IMR-90 (cell line): ENCODE measurements at regions not wholly inside any gene's neighbourhood (a gene's known extent, or its start where the extent isn't known, plus 50 kb on each side); places are given as distances from the start of the nearest gene placed in this dataset.

Experiments
- ATAC-seq: fragments of 200-7000 bp; cut with Tn5 transposase; 2 replicates; pipeline ENCODE4 v1.9.1; 2020; ENCODE audit warnings: low read depth, mild to moderate bottlenecking, moderate library complexity
- BruUV-seq: library from RNA; stranded (reverse); fragments of 400-500 nt; replicated peaks from 2 replicates; lab custom pipeline; 2021; lab: Mats Ljungman, UMichigan
- CTCF ChIA-PET: fragments of 300-600 bp; formaldehyde crosslinking; extraction: SDS; loops from one replicate; lab custom pipeline; 2021; ENCODE audit warnings: antibody characterized with exemption; lab: Yijun Ruan, JAX
- POLR2A ChIA-PET: fragments of 300-600 bp; sonication (Branson Sonifier 250); formaldehyde crosslinking; loops from one replicate; lab custom pipeline; 2022; ENCODE audit warnings: antibody characterized with exemption; ENCODE audit not compliant: unreplicated experiment; lab: Charles Lee
- DNase-seq: peaks from one replicate; pipeline ENCODE4 v3.0.0; 2013
- H2AFZ ChIP-seq: replicated peaks from 2 replicates; pipeline ENCODE3; 2013; ENCODE audit warnings: low read length, mild to moderate bottlenecking; ENCODE audit not compliant: poor library complexity
- H2AK5ac ChIP-seq: 2 replicates; pipeline ENCODE4 v1.6.1; 2013; ENCODE audit warnings: low read depth, low read length, inconsistent platforms
- H2AK9ac ChIP-seq: replicated peaks from 2 replicates; pipeline ENCODE3; 2013; ENCODE audit warnings: mild to moderate bottlenecking, low read depth, low read length, moderate library complexity; ENCODE audit not compliant: poor library complexity
- H2BK120ac ChIP-seq: 2 replicates; pipeline ENCODE4 v1.6.1; 2013; ENCODE audit warnings: low read depth, low read length, inconsistent platforms
- H2BK15ac ChIP-seq: 3 replicates; pipeline ENCODE4 v1.6.1; 2013; ENCODE audit warnings: low read depth, low read length, inconsistent platforms
- H2BK20ac ChIP-seq: 2 replicates; pipeline ENCODE4 v1.6.1; 2013; ENCODE audit warnings: low read depth, mild to moderate bottlenecking, inconsistent platforms, low read length, moderate library complexity
- H2BK5ac ChIP-seq: 2 replicates; pipeline ENCODE4 v1.6.1; 2013; ENCODE audit warnings: mild to moderate bottlenecking, low read depth, low read length, inconsistent platforms; ENCODE audit not compliant: poor library complexity, severe bottlenecking
- H3K14ac ChIP-seq: replicated peaks from 2 replicates; pipeline ENCODE4 v1.6.1; 2013; ENCODE audit warnings: low read depth, low read length, inconsistent platforms
- H3K18ac ChIP-seq: 2 replicates; pipeline ENCODE4 v1.6.1; 2013; ENCODE audit warnings: low read depth, low read length, control low read depth
- H3K23ac ChIP-seq: 2 replicates; pipeline ENCODE4 v1.6.1; 2013; ENCODE audit warnings: low read depth, low read length, inconsistent platforms
- H3K27ac ChIP-seq: 2 replicates; pipeline ENCODE4 v1.5.1; 2013; ENCODE audit warnings: mild to moderate bottlenecking, control low read depth, low read length; ENCODE audit not compliant: insufficient read depth
- H3K27me3 ChIP-seq: 2 replicates; pipeline ENCODE4 v1.6.1; 2013; ENCODE audit warnings: low read length; ENCODE audit not compliant: control insufficient read depth, insufficient read depth
- H3K36me3 ChIP-seq: 2 replicates; pipeline ENCODE4 v1.6.1; 2013; ENCODE audit warnings: low read length, mixed read lengths; ENCODE audit not compliant: control insufficient read depth, insufficient read depth
- H3K4ac ChIP-seq: 2 replicates; pipeline ENCODE4 v1.6.1; 2013; ENCODE audit warnings: low read depth, low read length, inconsistent platforms
- H3K4me1 ChIP-seq: 2 replicates; pipeline ENCODE4 v1.6.1; 2013; ENCODE audit warnings: low read length, mixed read lengths; ENCODE audit not compliant: control insufficient read depth, insufficient read depth
- H3K4me2 ChIP-seq: 2 replicates; pipeline ENCODE4 v1.6.1; 2013; ENCODE audit warnings: low read depth, mild to moderate bottlenecking, control low read depth, low read length, moderate library complexity
- H3K4me3 ChIP-seq: 2 replicates; pipeline ENCODE4 v1.5.1; 2013; ENCODE audit warnings: low read depth, mild to moderate bottlenecking, control low read depth, low read length, moderate library complexity; ENCODE audit not compliant: insufficient read depth
- H3K56ac ChIP-seq: 2 replicates; pipeline ENCODE4 v1.6.1; 2013; ENCODE audit warnings: low read length, inconsistent platforms; ENCODE audit not compliant: insufficient read depth; ENCODE audit errors: extremely low read depth
- H3K79me1 ChIP-seq, 2 experiments: 2 replicates each; pipeline ENCODE4 v1.6.1; 2013; ENCODE audit warnings: low read length in 2 of 2, inconsistent platforms in 1 of 2, low read depth in 1 of 2
- H3K9ac ChIP-seq: 2 replicates; pipeline ENCODE4 v1.6.1; 2013; ENCODE audit warnings: low read depth, low read length, control low read depth
- H3K9me1 ChIP-seq: 2 replicates; pipeline ENCODE4 v1.6.1; 2013; ENCODE audit warnings: low read length, inconsistent platforms; ENCODE audit not compliant: insufficient read depth
- H3K9me3 ChIP-seq: 2 replicates; pipeline ENCODE4 v1.6.1; 2013; ENCODE audit warnings: low read length; ENCODE audit not compliant: control insufficient read depth, insufficient read depth
- H4K20me1 ChIP-seq: 2 replicates; pipeline ENCODE4 v1.6.1; 2013; ENCODE audit warnings: low read length, inconsistent platforms; ENCODE audit not compliant: insufficient read depth
- H4K5ac ChIP-seq: 2 replicates; pipeline ENCODE4 v1.6.1; 2013; ENCODE audit warnings: mild to moderate bottlenecking, low read depth, low read length, control low read depth
- H4K8ac ChIP-seq, 2 experiments: 2 replicates each; pipeline ENCODE4 v1.6.1; 2013; ENCODE audit warnings: low read depth in 2 of 2, low read length in 2 of 2, control low read depth in 1 of 2, inconsistent platforms in 1 of 2
- H4K91ac ChIP-seq: 2 replicates; pipeline ENCODE4 v1.6.1; 2013; ENCODE audit warnings: low read depth, low read length, inconsistent platforms; ENCODE audit not compliant: insufficient read depth
- BHLHE40 ChIP-seq: fragments of 150-350 bp; IDR thresholded peaks from 2 replicates; pipeline ENCODE4 v1.6.1; 2016; ENCODE audit warnings: mild to moderate bottlenecking, low read depth, low read length
- MAFK ChIP-seq: IDR thresholded peaks from 2 replicates; pipeline ENCODE4 v1.6.1; 2012; ENCODE audit warnings: low read depth, low read length, improper control_type of control experiment
- RFX5 ChIP-seq: IDR thresholded peaks from 2 replicates; pipeline ENCODE4 v1.8.0; 2012; ENCODE audit warnings: low read depth, mild to moderate bottlenecking, low read length, moderate library complexity
- WGBS, 2 experiments: methylation state at CpG; one replicate each; pipeline versions ENCODE4 v1.1.5 to v1.1.7; 2013; ENCODE audit warnings: missing lambda C conversion rate in 2 of 2; ENCODE audit not compliant: insufficient read length in 1 of 2; ENCODE audit errors: extremely low coverage in 2 of 2; 5-methylcytosine and 5-hydroxymethylcytosine counted together
- dilution Hi-C: fragments of 300-500 bp; cut with HindIII; formaldehyde crosslinking; loops from one replicate; pipeline ENCODE4 v1.14.3; 2018; ENCODE audit warnings: low sequenced_read_pairs; ENCODE audit not compliant: unreplicated experiment
- in situ Hi-C: fragments of 300-500 bp; cut with MboI; formaldehyde crosslinking; loops from 3 replicates; pipeline ENCODE4 v1.14.3; 2019; ENCODE audit warnings: low sequenced_read_pairs, inconsistent platforms, mixed read lengths
- intact Hi-C: fragments of 100-400 bp; cut with micrococcal nuclease; formaldehyde crosslinking; loops from 2 replicates; pipeline ENCODE4 v1.10.0; 2022
- TF ChIP-seq, protein P1 (sequence below): fragments of 150-350 bp; IDR thresholded peaks from 2 replicates; pipeline ENCODE4 v1.6.1; 2017; ENCODE audit warnings: mild to moderate bottlenecking, antibody characterized with exemption, low read length, low read depth

DNA sequence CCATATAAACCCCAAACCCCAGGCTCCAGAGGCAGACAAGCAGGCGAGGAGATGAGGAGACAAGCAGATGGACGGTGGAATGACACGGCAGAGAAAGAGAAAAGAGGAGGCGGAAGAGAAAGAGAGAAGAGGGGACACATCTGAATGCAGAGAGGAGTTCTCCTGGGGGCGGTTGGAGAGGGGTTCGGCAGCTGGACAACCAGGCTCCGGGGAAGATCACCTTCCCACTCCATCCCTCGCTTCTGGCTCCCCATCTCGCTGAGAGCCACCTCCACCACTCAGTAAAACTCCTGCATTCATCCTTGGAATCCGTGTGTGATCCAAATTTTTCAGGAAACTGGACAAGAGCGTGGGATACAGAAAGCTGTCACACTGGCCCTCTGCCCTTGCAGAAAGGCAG is 966.7 kb upstream of the NXPH2 start:
- H2BK120ac ChIP-seq, result no peak overlapping the region

More for the DNA sequence above, 966.7 kb upstream of the NXPH2 start:
- no peak overlapping the region for H4K8ac ChIP-seq
- no peaks in the 10 kb centered on the region for H3K79me1 ChIP-seq
- 0% methylated on average over 2 of the region's 11 CpGs; no CpG with 5 or more reads in 1 of the 2 experiments for WGBS, 2 experiments
- in situ Hi-C loops, result no loop called here
- no peak overlapping the region for H2AK5ac ChIP-seq
- intact Hi-C loops, result no loop called here
- H3K9me1 ChIP-seq, result no peaks in the 10 kb centered on the region
- DNase-seq (no peak), ATAC-seq (no peak)
- no peak for TF ChIP-seq RFX5
- TF ChIP-seq MAFK, result no peak
- TF ChIP-seq, protein P1, sequence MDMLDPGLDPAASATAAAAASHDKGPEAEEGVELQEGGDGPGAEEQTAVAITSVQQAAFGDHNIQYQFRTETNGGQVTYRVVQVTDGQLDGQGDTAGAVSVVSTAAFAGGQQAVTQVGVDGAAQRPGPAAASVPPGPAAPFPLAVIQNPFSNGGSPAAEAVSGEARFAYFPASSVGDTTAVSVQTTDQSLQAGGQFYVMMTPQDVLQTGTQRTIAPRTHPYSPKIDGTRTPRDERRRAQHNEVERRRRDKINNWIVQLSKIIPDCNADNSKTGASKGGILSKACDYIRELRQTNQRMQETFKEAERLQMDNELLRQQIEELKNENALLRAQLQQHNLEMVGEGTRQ, result no peak
- TF ChIP-seq BHLHE40, result no peak
- peaks cover 25% of the 10 kb centered on the region for H3K9me3 ChIP-seq
- CTCF ChIA-PET, result no interaction called here
- no peak overlapping the region for H3K56ac ChIP-seq
- H4K91ac ChIP-seq, result no peak overlapping the region
- H4K5ac ChIP-seq, result no peak overlapping the region
- no peak overlapping the region for H3K4me3 ChIP-seq
- no peak overlapping the region for H3K27ac ChIP-seq
- H2AFZ ChIP-seq, result no peak overlapping the region
- no peak overlapping the region for H3K14ac ChIP-seq
- no peak overlapping the region for H3K18ac ChIP-seq
- no peak overlapping the region for H3K4ac ChIP-seq
- no peaks in the 10 kb centered on the region for H3K36me3 ChIP-seq
- H3K27me3 ChIP-seq, result no peaks in the 10 kb centered on the region
- H3K4me2 ChIP-seq, result no peak overlapping the region
- no peak overlapping the region for H3K23ac ChIP-seq
- no peaks in the 10 kb centered on the region for H4K20me1 ChIP-seq
- H2AK9ac ChIP-seq, result no peak overlapping the region
- BruUV-seq, result no TSS peak
- H2BK5ac ChIP-seq, result no peak overlapping the region
- dilution Hi-C loops, result no loop called here
- POLR2A ChIA-PET, result no interaction called here
- no peaks in the 10 kb centered on the region for H3K4me1 ChIP-seq
- no peak overlapping the region for H2BK15ac ChIP-seq
- H3K9ac ChIP-seq, result no peak overlapping the region
- H2BK20ac ChIP-seq, result no peak overlapping the region
